ENCODE measurements at regions not wholly inside any gene's neighbourhood (a gene's known extent, or its start where the extent isn't known, plus 50 kb on each side); places are given as distances from the start of the nearest gene placed in this dataset.
A peak's percentile ranks its signal among the peaks of the same experiment; 100 is the strongest.
"Not testable (repeated sequence)": the region's sequence is repeated elsewhere in the genome, so short reads cannot be mapped to it uniquely, and the experiment has no call there.

- no peak for DNase-seq (ENCODE audit: extremely low read depth, low read depth)
These were observed 203.6 kb upstream of the AGTR2 start for GRCh38 chrX:115966920-115967319.

DNA sequence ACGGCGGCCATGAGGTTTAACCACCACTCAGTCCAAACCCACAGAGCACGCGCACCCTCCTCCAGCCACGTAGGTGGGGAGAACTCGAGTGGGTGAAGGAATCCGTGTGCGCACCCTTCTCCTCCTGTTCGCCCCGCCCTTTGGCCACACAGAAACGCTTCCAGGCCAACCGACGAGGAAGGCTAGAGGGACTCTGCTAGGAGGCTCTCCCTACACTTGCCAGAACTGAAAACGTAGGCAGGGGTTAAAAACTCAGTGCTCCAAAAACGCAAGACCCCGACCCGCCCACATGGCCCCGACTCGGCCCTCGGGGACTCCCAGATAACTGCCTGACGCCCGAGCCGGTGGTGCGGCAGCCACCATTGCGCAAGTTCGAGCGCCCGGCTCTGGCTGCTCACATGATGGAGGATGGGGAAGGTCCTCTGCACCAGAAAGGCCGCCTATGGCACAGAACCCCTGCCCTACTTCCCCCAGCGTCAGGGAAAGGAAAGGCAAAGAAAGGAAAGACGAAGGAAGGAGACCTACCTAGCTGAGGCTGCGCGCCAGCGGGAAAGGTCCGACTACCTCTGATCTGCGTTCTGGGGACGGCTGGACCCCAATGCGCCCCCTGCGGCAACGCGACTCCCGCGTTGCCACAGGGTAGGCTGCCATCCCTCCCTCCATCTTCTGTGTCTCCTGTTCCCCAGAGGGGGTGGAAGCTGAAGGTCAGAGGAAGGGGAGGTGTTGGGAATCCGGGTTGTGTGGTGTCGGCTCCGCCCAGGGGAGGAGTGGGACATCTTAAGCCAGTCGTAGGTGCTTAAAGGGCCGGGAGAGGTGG is 201.9 kb upstream of the AGTR2 start:
- peak; percentile 49 for DNase-seq (ENCODE audit: extremely low read depth, low read depth)

DNA sequence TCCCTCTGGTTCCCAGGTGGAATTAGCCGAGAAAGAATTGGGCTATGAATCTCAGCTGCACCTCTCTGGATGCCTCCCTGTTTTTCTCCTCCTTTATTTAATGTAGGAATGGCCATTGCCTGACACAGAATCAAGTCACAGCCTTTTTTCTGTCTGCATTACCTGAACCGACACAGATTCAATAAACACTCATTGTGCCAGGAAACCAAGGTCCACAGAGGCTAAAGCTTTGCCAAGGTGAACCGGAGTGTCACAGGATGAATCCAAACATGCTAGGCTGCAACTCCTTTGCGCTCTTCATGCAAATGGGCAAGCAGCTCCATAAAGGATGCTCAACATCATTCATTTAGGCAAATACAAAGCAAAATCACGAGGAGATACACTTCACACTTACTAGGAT is 199.8 kb upstream of the AGTR2 start:
- no peak for DNase-seq (ENCODE audit: extremely low read depth, low read depth)

- no peak for DNase-seq (ENCODE audit: extremely low read depth, low read depth)
These were observed 197.8 kb upstream of the AGTR2 start for GRCh38 chrX:115972717-115973116.

DNA sequence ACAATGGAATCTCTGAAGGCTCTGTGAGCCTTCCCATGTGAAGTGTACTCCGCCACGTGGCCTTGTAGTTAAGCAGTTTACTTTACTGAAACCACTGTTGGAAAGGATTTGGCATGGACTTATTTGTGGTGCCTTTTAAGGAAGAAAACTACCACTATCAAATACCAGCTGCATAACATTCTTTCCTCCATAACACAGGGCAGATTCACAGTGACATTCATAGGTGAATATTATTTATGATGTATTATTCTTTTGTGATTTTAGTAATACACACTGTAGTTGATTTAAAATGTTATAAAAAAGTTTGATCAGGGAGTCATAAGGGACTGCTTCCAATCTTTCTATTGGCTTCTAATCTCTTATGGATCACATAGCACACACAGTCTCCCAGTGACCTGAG is 192.5 kb upstream of the AGTR2 start:
- DNase-seq (ENCODE audit: extremely low read depth, low read depth) = no peak

- DNase-seq (ENCODE audit: extremely low read depth, low read depth) = not testable (repeated sequence)
These were observed 187.4 kb upstream of the AGTR2 start for GRCh38 chrX:115983148-115983547.

DNA sequence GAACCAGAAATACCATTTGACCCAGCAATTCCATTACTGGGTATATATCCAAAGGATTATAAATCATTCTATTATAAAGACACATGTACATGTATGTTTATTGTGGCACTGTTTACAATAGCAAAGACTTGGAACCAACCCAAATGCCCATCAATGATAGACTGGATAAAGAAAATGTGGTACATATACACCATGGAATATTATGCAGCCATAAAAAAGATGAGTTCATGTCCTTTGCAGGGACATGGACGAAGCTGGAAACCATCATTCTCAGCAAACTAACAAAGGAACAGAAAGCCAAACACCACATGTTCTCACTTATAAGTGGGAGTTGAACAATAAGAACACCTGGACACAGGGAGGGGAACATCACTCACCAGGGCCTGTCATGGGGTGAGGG is 183.1 kb upstream of the AGTR2 start:
- not testable (repeated sequence) for DNase-seq (ENCODE audit: extremely low read depth, low read depth)

- DNase-seq (ENCODE audit: extremely low read depth, low read depth) = no peak
These were observed 181.7 kb upstream of the AGTR2 start for GRCh38 chrX:115988825-115989224.

DNA sequence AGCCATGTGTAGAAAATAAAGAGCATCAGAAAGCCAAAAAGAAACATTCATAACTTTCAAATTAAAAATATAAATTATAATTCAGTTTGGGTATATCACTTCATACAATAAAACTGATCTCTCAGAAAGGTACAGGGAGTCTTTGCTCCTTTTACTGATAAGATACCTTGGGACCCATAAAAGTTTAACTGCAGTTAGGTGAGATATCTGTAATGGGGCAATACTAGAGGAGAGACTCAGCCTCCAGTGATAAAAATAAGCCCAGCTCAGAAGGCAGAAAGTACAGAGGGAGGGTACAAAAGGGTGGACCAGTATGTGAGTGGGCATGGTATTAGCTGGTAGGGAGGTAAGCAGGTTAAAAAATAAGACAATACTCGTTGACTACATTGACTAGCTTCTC is 180.9 kb upstream of the AGTR2 start:
- DNase-seq (ENCODE audit: extremely low read depth, low read depth) = no peak

DNA sequence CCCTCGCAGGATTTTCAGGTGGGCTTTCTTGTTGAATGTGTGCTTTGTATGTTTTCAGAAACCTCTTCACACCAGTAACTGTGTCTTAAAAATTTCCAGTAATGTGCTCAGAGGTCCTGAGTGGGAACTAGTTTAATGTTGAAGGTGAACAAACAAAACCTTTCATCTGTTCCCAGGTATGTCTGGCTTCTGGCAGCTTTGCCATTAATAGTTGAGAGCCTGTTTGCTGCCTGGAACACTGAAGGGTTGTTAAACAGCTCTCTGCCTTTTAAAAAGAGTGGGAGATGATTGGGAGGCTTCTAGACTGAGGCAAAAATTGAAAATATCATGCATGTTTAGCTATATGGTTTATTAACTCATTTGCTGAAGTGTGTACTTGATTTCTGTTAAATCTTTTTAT is 161.2 kb upstream of the AGTR2 start:
- DNase-seq (ENCODE audit: extremely low read depth, low read depth) = no peak

DNA sequence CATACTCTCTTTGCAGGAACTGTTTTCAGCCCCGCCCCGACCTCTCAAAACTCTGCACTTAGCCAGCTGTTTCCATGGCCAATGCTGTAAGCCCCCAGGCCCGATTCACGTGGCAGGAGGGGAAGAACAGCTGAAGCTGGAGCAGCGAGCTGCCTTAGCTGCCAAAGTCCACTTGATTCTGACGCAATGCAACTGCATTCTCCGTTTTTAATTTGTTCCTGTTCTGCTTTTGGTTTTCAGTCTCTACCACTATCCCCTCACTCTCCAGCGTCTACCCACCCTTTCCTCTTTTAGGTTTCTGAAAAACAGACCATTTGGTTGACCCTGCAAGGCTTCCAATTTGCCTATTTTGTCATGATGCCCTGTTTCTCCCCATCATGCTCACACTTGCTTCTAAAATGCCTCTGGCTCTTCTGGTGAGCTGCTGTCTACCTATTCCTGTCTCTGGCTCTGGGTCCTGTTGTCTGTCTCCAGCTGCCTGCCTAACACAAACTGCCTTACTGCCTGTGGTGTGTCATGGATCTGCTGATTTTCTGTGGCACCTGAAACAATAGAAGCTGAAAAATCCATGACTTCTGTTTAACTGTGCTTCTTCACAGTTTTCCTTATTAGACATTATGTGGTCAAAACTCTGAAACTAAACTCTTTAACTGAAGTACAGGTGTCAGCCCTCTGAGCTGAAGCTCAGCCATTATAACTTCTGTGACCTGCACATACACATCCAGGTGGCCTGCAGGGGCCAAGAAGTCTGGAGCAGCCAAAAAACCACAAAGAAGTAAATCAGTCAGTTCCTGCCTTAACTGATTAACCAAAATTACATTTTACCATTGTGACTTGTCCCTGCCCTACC is 160.5 kb upstream of the AGTR2 start:
- no peak for DNase-seq (ENCODE audit: extremely low read depth, low read depth)

DNA sequence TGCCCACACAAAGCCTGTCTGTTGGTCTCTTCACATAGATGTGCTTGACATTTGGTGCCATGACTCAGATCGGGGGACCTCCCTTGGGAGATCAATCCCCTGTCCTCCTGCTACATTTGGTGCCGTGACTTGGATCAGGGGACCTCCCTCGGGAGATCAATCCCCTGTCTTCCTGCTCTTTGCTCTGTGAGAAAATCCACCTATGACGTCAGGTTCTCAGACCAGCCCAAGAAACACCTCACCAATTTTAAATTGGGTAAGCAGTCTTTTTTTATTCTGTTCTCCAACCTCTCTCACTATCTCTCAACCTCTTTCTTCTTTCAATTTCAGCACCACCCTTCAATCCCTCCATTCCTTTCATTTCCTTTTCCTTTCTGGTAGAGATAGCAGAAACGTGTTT is 159.6 kb upstream of the AGTR2 start:
- no peak for DNase-seq (ENCODE audit: extremely low read depth, low read depth)

GRCh38 chrX:116031331-116031730 is 139.2 kb upstream of the AGTR2 start:
- DNase-seq (ENCODE audit: extremely low read depth, low read depth) = no peak

Data from NCI-H460 (cell line).